Neural cell (in vitro differentiated cells): ENCODE measurements at regions not wholly inside any gene's neighbourhood (a gene's known extent, or its start where the extent isn't known, plus 50 kb on each side); places are given as distances from the start of the nearest gene placed in this dataset.

ENCODE experiments used
- H2AFZ ChIP-seq: fragments of 200-600, 300-800 bp; sonication (generic), shearing (Covaris generic); 2 replicates; pipeline ENCODE4 v1.6.0; 2014; ENCODE audit warnings: low read depth, mild to moderate bottlenecking, antibody characterized with exemption, low read length, moderate library complexity
- H3F3A ChIP-seq: fragments of 200-600 bp; shearing (Covaris generic); 2 replicates; pipeline ENCODE4 v1.6.1; 2016; ENCODE audit warnings: mild to moderate bottlenecking, moderate library complexity, mixed read lengths, antibody characterized with exemption, low read length; ENCODE audit not compliant: insufficient read depth, poor library complexity, severe bottlenecking
- H3K27ac ChIP-seq: fragments of 200-600, 300-800 bp; sonication (generic), shearing (Covaris generic); 2 replicates; pipeline ENCODE4 v1.5.1; 2014; ENCODE audit warnings: mild to moderate bottlenecking, low read length, moderate library complexity
- H3K27me3 ChIP-seq: fragments of 300-800, 200-600 bp; sonication (generic), shearing (Covaris generic); 2 replicates; pipeline ENCODE4 v1.6.0; 2014; ENCODE audit warnings: mild to moderate bottlenecking, low read depth, low read length, moderate library complexity; ENCODE audit not compliant: insufficient read depth
- H3K36me3 ChIP-seq: fragments of 300-800, 200-600 bp; sonication (generic), shearing (Covaris generic); 2 replicates; pipeline ENCODE4 v1.5.1; 2014; ENCODE audit warnings: mild to moderate bottlenecking, antibody characterized with exemption, low read length, moderate library complexity; ENCODE audit not compliant: insufficient read depth
- H3K4me2 ChIP-seq: fragments of 300-800, 200-600 bp; sonication (generic), shearing (Covaris generic); 2 replicates; pipeline ENCODE4 v1.6.0; 2014; ENCODE audit warnings: mild to moderate bottlenecking, low read length
- H3K4me3 ChIP-seq: fragments of 300-800, 200-600 bp; sonication (generic), shearing (Covaris generic); 2 replicates; pipeline ENCODE4 v1.5.1; 2014; ENCODE audit warnings: mild to moderate bottlenecking, low read length, moderate library complexity
- H3K79me2 ChIP-seq: fragments of 200-600 bp; shearing (Covaris generic); replicated peaks from 2 replicates; pipeline ENCODE4 v1.6.0; 2014; ENCODE audit warnings: mild to moderate bottlenecking, low read length, moderate library complexity; ENCODE audit not compliant: insufficient read depth
- H3K9ac ChIP-seq: fragments of 300-800, 200-600 bp; sonication (generic), shearing (Covaris generic); 2 replicates; pipeline ENCODE4 v1.6.1; 2016; ENCODE audit warnings: mild to moderate bottlenecking, low read length, mixed read lengths
- H3K9me2 ChIP-seq: fragments of 200-600 bp; shearing (Covaris generic); 2 replicates; pipeline ENCODE4 v1.6.1; 2016; ENCODE audit warnings: mild to moderate bottlenecking, low read length, mixed read lengths; ENCODE audit not compliant: insufficient read depth
- H3K9me3 ChIP-seq: fragments of 200-600, 300-800 bp; sonication (generic), shearing (Covaris generic); 2 replicates; pipeline ENCODE4 v1.6.1; 2016; ENCODE audit warnings: mild to moderate bottlenecking, mixed run types, low read length, moderate library complexity, mixed read lengths
- H4K20me1 ChIP-seq: fragments of 200-600 bp; shearing (Covaris generic); 2 replicates; pipeline ENCODE4 v1.6.1; 2016; ENCODE audit warnings: mild to moderate bottlenecking, mixed run types; ENCODE audit not compliant: insufficient read depth
- CTCF ChIP-seq: fragments of 450-650 bp; IDR thresholded peaks from 2 replicates; pipeline ENCODE4 v1.5.1; 2014; ENCODE audit warnings: antibody characterized with exemption, mild to moderate bottlenecking, moderate library complexity; ENCODE audit not compliant: poor library complexity, severe bottlenecking
- EZH2 ChIP-seq: fragments of 200-600, 300-800 bp; shearing (Covaris generic), sonication (generic); IDR thresholded peaks from 2 replicates; pipeline ENCODE4 v1.6.1; 2014; ENCODE audit warnings: antibody characterized with exemption, low read length, borderline replicate concordance, mild to moderate bottlenecking; ENCODE audit not compliant: insufficient read depth, poor library complexity, severe bottlenecking
- MXI1 ChIP-seq: fragments of 450-650 bp; conservative IDR thresholded peaks from 2 replicates; pipeline ENCODE4 v1.6.1; 2014; ENCODE audit warnings: antibody characterized with exemption, mild to moderate bottlenecking; ENCODE audit not compliant: poor library complexity, severe bottlenecking
- POLR2AphosphoS5 ChIP-seq: IDR thresholded peaks from 2 replicates; pipeline ENCODE4 v1.6.1; 2012
- RAD21 ChIP-seq: fragments of 450-650 bp; conservative IDR thresholded peaks from 2 replicates; pipeline ENCODE4 v1.6.1; 2014; ENCODE audit warnings: antibody characterized with exemption, mild to moderate bottlenecking, moderate library complexity
- SMC3 ChIP-seq: fragments of 450-650 bp; conservative IDR thresholded peaks from 2 replicates; pipeline ENCODE4 v1.6.1; 2014; ENCODE audit warnings: antibody characterized with exemption, mild to moderate bottlenecking, moderate library complexity; ENCODE audit not compliant: poor library complexity
- TAF1 ChIP-seq: IDR thresholded peaks from 2 replicates; pipeline ENCODE4 v1.6.1; 2012; ENCODE audit warnings: low read depth
- TF ChIP-seq, protein P1 (sequence below): IDR thresholded peaks from 2 replicates; pipeline ENCODE4 v1.6.1; 2012; ENCODE audit warnings: borderline replicate concordance

DNA sequence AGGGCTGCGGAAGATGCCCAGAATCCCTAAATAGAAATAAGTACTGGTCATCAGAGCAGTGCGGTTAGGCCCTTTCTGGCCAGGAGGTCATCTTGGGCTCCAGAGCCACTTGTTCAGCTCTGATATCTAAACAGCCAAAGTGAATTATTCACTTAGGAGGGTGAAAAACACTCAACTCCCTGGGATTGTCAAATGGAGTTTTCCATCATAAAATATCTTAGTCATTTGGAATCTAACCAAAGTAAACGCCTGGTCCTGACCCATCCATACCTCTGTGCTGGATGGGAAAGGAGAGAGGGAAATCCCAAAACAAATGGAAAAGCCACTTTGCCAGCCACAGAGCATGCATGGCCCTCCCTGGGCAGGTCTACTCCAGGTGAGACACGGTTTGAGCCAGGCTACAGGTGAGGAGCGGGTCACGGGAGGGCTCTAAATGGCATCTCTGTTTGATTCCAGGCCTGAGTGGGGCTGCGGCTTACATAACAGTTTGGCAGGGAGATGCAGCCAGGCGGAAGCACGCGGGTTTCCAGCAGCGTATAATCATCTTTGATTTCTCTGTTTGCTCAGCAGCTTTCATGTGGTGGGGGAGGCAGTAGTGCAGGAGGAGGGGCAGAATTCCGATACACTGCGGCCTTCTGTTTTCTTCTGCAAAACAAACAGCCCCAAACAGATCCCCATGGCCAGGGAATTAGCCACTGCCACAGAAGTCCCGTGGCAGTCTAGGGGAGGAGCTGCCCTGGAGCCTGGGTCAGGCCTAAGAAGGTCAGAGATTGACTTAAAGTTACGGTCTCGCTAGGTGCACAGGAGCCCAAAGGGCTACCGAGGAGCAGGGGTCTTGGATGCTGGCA is 59.1 kb upstream of the ZNF648 start:
- Histone ChIP-seq H3K36me3 (no peaks in the 10 kb centered on the region), H4K20me1 (no peaks in the 10 kb centered on the region), H3K27ac (no peak overlapping the region), H2AFZ (no peak overlapping the region), H3F3A (no peaks in the 10 kb centered on the region), H3K4me2 (no peak overlapping the region), H3K9me2 (no peaks in the 10 kb centered on the region), H3K79me2 (no peaks in the 10 kb centered on the region), H3K4me3 (no peak overlapping the region), H3K9ac (no peak overlapping the region), H3K27me3 (no peaks in the 10 kb centered on the region), H3K9me3 (no peaks in the 10 kb centered on the region)
- TF ChIP-seq EZH2 = no peak
- TF ChIP-seq SMC3 = no peak
- TF ChIP-seq POLR2AphosphoS5 = peak; percentile 46
- no peak for TF ChIP-seq RAD21

DNA sequence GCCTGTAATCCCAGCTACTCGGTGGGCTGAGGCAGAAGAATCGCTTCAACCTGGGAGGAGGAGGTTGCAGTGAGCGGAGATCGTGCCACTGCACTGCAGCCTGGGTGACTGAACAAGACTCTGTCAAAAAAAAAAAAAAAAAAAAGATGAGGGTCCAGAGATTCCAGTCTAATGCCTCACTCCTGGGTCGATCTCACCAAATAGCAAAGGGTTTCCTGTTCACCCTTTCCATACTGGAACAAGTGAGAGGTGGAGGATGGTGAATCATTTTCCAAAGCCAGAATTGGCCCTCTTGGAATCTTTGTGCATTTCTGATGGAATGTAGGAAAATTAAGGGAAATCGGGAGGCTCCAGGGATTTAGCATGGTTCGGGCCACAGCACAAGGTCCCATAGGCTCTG is 58.1 kb upstream of the ZNF648 start:
- H3K79me2 ChIP-seq = no peaks in the 10 kb centered on the region
- no peak overlapping the region for H2AFZ ChIP-seq
- TF ChIP-seq POLR2AphosphoS5 (no peak), RAD21 (no peak), MXI1 (no peak), TAF1 (no peak), CTCF (no peak)
- TF ChIP-seq, protein P1, sequence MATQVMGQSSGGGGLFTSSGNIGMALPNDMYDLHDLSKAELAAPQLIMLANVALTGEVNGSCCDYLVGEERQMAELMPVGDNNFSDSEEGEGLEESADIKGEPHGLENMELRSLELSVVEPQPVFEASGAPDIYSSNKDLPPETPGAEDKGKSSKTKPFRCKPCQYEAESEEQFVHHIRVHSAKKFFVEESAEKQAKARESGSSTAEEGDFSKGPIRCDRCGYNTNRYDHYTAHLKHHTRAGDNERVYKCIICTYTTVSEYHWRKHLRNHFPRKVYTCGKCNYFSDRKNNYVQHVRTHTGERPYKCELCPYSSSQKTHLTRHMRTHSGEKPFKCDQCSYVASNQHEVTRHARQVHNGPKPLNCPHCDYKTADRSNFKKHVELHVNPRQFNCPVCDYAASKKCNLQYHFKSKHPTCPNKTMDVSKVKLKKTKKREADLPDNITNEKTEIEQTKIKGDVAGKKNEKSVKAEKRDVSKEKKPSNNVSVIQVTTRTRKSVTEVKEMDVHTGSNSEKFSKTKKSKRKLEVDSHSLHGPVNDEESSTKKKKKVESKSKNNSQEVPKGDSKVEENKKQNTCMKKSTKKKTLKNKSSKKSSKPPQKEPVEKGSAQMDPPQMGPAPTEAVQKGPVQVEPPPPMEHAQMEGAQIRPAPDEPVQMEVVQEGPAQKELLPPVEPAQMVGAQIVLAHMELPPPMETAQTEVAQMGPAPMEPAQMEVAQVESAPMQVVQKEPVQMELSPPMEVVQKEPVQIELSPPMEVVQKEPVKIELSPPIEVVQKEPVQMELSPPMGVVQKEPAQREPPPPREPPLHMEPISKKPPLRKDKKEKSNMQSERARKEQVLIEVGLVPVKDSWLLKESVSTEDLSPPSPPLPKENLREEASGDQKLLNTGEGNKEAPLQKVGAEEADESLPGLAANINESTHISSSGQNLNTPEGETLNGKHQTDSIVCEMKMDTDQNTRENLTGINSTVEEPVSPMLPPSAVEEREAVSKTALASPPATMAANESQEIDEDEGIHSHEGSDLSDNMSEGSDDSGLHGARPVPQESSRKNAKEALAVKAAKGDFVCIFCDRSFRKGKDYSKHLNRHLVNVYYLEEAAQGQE = no peak
- H4K20me1 ChIP-seq = no peaks in the 10 kb centered on the region
- no peaks in the 10 kb centered on the region for H3K9me2 ChIP-seq
- H3K9me3 ChIP-seq = no peaks in the 10 kb centered on the region
- H3K4me3 ChIP-seq = no peak overlapping the region
- H3K36me3 ChIP-seq = no peaks in the 10 kb centered on the region
- no peak overlapping the region for H3K9ac ChIP-seq
- no peak overlapping the region for H3K4me2 ChIP-seq
- no peak overlapping the region for H3K27ac ChIP-seq
- H3F3A ChIP-seq = no peaks in the 10 kb centered on the region
- H3K27me3 ChIP-seq = no peaks in the 10 kb centered on the region

DNA sequence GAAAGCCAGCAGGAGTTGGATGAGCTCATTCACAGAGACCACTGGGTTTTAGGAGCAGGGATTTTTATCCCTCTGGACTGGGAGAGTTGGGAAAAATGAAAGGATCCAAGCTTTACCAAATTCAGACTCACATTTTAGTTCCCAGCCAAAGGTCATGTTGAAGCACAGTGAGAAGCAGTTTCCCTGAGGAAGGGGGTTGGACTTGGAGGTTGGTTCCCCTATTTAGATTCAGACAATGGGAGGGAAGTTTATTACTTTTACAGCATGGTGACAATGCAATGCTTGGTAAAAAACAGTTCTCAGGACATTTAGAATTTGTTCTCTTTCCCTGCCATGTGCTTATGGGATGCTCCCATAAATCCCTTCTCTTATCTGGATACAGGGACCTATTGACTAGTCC is 57.3 kb upstream of the ZNF648 start:
- Histone ChIP-seq H3K9ac (no peak overlapping the region), H3K9me3 (no peaks in the 10 kb centered on the region), H3F3A (no peaks in the 10 kb centered on the region), H4K20me1 (no peaks in the 10 kb centered on the region), H3K9me2 (no peaks in the 10 kb centered on the region), H3K27ac (no peak overlapping the region), H3K27me3 (no peaks in the 10 kb centered on the region), H2AFZ (no peak overlapping the region), H3K4me2 (no peak overlapping the region), H3K4me3 (no peak overlapping the region), H3K79me2 (no peaks in the 10 kb centered on the region), H3K36me3 (no peaks in the 10 kb centered on the region)
- TF ChIP-seq MXI1 = no peak
- TF ChIP-seq POLR2AphosphoS5 = no peak
